Astrocyte of the cerebellum (primary cell): ENCODE measurements at regions not wholly inside any gene's neighbourhood (a gene's known extent, or its start where the extent isn't known, plus 50 kb on each side); places are given as distances from the start of the nearest gene placed in this dataset.
"Not testable (repeated sequence)": the region's sequence is repeated elsewhere in the genome, so short reads cannot be mapped to it uniquely, and the experiment has no call there.

Source experiments
- DNase-seq: peaks from one replicate; pipeline ENCODE4 v3.0.0-alpha.2; 2011; ENCODE audit warnings: low read depth
- H3K4me3 ChIP-seq: 2 replicates; pipeline ENCODE4 v1.5.1; 2011; ENCODE audit warnings: mild to moderate bottlenecking, low read depth, low read length, moderate library complexity
- in situ Hi-C: cut with HindIII; loops from 2 replicates; pipeline ENCODE4 v1.10.0; 2017; ENCODE audit warnings: low sequenced_read_pairs
- TF ChIP-seq, protein P1 (sequence below): IDR thresholded peaks from 2 replicates; pipeline ENCODE4 v1.5.1; 2012; ENCODE audit warnings: low read length, low read depth, moderate library complexity, mild to moderate bottlenecking; ENCODE audit errors: missing control alignments

DNA sequence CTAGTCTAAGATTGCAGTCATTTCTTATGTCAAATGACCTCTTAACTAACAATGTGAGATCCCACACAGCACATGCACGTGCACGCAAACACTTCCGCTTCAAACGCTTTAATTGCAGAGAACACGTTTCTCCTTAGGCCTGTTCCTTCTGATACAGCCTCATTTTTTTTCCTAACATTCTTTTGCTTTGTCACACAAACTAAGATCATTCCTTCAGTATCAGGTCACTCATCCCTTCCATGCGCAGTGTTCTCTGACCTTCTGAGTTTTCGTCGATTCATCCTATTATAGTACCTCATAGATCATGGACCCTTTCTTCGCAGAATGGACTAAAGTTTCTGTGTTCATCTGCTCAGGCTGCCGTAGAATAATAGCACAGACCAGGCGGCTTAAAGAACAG is 327.1 kb upstream of the CDH19 start:
- TF ChIP-seq, protein P1, sequence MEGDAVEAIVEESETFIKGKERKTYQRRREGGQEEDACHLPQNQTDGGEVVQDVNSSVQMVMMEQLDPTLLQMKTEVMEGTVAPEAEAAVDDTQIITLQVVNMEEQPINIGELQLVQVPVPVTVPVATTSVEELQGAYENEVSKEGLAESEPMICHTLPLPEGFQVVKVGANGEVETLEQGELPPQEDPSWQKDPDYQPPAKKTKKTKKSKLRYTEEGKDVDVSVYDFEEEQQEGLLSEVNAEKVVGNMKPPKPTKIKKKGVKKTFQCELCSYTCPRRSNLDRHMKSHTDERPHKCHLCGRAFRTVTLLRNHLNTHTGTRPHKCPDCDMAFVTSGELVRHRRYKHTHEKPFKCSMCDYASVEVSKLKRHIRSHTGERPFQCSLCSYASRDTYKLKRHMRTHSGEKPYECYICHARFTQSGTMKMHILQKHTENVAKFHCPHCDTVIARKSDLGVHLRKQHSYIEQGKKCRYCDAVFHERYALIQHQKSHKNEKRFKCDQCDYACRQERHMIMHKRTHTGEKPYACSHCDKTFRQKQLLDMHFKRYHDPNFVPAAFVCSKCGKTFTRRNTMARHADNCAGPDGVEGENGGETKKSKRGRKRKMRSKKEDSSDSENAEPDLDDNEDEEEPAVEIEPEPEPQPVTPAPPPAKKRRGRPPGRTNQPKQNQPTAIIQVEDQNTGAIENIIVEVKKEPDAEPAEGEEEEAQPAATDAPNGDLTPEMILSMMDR = no peak
- DNase-seq = no peak
- in situ Hi-C loops = no loop called here
- no peak overlapping the region for H3K4me3 ChIP-seq

DNA sequence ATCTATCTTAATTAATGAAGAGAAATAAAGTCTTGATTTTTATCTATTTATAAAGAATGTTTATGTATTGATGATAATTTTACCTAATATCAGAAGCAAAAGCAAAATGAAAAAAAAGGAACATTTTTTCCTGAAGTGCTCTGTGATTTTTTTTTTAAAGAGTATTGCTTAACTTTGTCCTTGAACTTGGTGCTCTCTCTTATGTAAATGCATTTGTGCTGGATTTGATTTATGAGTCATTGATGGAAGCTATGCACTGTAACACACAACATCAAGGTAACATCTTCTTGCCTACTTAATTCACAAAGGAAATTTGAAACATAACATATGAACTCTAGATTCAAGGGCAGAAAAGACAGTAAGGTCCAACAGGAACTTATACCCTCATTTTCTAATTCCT is 312.9 kb upstream of the CDH19 start:
- in situ Hi-C loops = no loop called here
- TF ChIP-seq, protein P1 = no peak
- no peak overlapping the region for H3K4me3 ChIP-seq
- DNase-seq = no peak

DNA sequence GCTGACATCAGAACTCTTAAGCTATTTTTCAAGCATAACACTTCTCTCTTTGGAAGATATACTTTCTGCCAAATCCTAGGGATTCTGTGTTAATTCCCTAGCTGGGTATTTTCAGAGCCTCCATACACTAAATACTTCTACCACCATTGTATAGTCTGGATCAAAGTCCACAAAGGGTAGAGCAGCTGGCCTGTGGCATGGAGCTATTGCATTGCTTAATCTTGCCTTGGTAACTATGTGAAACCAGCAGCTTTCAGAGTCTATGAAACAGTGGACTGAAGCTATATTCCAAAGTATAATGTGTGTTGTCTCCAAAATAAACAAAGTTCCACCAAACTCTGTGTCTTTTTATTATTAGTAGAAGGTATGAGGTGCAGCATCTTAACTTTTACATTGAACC is 296.9 kb upstream of the CDH19 start:
- in situ Hi-C loops = no loop called here
- H3K4me3 ChIP-seq = no peak overlapping the region
- TF ChIP-seq, protein P1 = no peak
- no peak for DNase-seq

DNA sequence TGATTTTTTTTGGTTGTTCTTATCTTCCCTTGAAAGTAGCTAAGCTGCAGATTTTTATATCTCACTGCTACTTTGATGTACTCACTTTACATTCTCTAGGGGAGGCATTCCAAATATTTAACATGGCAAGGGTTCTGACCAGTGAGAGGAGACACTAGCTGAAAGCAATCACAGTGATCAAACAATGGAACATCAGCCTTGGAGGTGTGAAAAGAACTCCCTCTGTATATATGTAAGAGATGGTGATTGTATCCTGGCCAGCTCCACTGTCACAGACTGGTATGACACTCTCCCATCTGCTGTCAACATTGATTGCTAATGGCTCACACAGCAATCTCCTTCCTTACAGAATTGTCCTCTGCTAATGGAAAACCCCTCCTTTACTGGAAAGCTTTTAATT is 291.7 kb upstream of the CDH19 start:
- in situ Hi-C loops = no loop called here
- DNase-seq = no peak
- no peak overlapping the region for H3K4me3 ChIP-seq
- TF ChIP-seq, protein P1 = no peak

DNA sequence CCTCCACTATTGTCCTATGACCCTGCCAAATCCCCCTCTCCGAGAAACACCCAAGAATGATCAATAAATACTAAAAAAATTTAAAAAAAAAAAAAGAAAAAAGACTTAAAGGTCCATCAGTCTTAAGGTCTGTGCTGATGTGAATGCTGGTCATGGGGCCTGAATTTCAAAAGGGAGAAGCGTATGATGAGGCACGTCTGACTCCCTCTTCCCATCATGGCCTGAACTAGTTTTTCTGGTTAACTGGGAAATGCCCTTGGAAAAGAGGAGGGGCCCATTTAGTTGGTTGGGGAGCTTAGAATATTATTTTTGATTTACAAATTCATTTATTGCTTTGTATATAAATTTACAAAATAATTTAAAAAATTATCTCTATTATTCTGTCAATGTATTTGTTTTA is 291.0 kb upstream of the CDH19 start:
- in situ Hi-C loops = no loop called here
- TF ChIP-seq, protein P1 = no peak
- no peak for DNase-seq
- no peak overlapping the region for H3K4me3 ChIP-seq

DNA sequence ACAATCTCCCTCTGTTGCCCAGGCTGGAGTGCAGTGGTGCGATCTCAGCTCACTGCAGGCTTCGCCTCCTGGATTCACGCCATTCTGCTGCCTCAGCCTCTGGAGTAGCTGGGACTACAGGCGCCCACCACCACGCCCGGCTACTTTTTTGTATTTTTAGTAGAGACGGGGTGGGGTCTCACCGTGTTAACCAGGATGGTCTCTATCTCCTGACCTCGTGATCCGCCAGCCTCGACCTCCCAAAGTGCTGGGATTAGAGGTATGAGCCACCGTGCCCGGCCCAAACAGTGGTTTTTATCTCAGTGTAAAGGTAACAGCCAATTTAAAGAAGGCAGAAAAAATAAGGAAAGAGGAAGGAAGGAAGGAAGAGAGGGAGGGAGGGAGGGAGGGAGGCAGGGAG is 288.5 kb upstream of the CDH19 start:
- DNase-seq, in situ Hi-C loops, H3K4me3 ChIP-seq: not testable (repeated sequence)

DNA sequence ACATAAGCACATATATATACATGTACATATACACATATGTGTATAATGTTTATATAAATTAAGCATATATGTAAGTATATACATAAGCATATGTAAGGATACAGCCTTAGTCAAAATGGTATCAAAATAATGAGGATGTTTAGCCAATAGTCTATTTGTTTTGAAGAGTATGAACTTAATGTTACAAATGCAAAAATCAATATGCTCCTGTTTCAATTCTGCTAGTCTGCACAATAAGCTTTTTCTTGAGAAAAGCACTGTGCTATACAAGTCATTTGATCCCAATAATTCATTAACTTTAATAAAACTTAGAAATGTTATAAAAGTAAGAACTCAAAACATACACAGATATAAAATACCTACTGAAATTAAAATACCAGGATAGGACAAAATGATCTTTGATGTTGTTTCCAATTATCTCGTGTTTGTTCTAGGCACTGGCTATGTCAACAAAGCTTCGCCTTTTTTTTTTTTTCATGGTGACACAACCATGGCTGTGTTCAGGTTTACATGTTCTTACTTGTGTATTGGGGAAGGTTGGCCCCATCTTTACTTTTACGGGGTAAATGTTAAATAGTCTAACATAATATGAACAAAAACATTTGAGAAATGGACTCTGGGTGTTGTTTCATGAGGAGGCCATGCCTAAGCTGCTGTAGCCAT is 271.1 kb upstream of the CDH19 start:
- no peak overlapping the region for H3K4me3 ChIP-seq
- DNase-seq = no peak
- in situ Hi-C loops = no loop called here
- TF ChIP-seq, protein P1 = no peak
